PC-3 (cell line): ENCODE measurements at regions not wholly inside any gene's neighbourhood (a gene's known extent, or its start where the extent isn't known, plus 50 kb on each side); places are given as distances from the start of the nearest gene placed in this dataset.
"Not testable (repeated sequence)": the region's sequence is repeated elsewhere in the genome, so short reads cannot be mapped to it uniquely, and the experiment has no call there.

Source experiments
- ATAC-seq: fragments of 200-7000 bp; cut with Tn5 transposase; 2 replicates; pipeline ENCODE4 v1.9.1; 2020; ENCODE audit warnings: mild to moderate bottlenecking, moderate library complexity
- BruUV-seq: library from RNA; stranded (reverse); fragments of 400-500 nt; replicated peaks from 2 replicates; lab custom pipeline; 2021; lab: Mats Ljungman, UMichigan
- CTCF ChIA-PET: fragments of 300-600 bp; sonication (Branson Sonifier 250); formaldehyde crosslinking; loops from one replicate; lab custom pipeline; 2022; ENCODE audit warnings: antibody characterized with exemption; lab: Charles Lee
- POLR2A ChIA-PET: fragments of 300-600 bp; sonication (Branson Sonifier 250); formaldehyde crosslinking; loops from one replicate; lab custom pipeline; 2022; ENCODE audit warnings: antibody characterized with exemption; ENCODE audit not compliant: unreplicated experiment; lab: Charles Lee
- DNase-seq: peaks from one replicate; pipeline ENCODE4 v3.0.0-alpha.2; 2015
- H2AFZ ChIP-seq: fragments of 300-600 bp; sonication (generic); 2 replicates; pipeline ENCODE4 v1.6.0; 2016; ENCODE audit warnings: antibody characterized with exemption, low read length
- H3F3A ChIP-seq: fragments of 300-600 bp; sonication (generic); one replicate; pipeline ENCODE4 v1.6.0; 2017; ENCODE audit warnings: antibody characterized with exemption, low read length, control low read depth, mild to moderate bottlenecking; ENCODE audit not compliant: unreplicated experiment
- H3K27ac ChIP-seq: fragments of 300-600 bp; sonication (generic); 2 replicates; pipeline ENCODE4 v1.5.1; 2016; ENCODE audit warnings: mild to moderate bottlenecking, low read length
- H3K27me3 ChIP-seq: fragments of 300-600 bp; sonication (generic); 2 replicates; pipeline ENCODE4 v1.6.1; 2016; ENCODE audit warnings: low read length, mixed read lengths
- H3K36me3 ChIP-seq: fragments of 300-600 bp; sonication (generic); 2 replicates; pipeline ENCODE4 v1.6.1; 2016; ENCODE audit warnings: low read depth, mixed run types, low read length, mixed read lengths
- H3K4me1 ChIP-seq: fragments of 300-600 bp; sonication (generic); 2 replicates; pipeline ENCODE4 v1.5.1; 2016; ENCODE audit warnings: low read length; ENCODE audit not compliant: insufficient read depth
- H3K4me2 ChIP-seq: fragments of 300-600 bp; sonication (generic); 2 replicates; pipeline ENCODE4 v1.6.0; 2016; ENCODE audit warnings: low read length
- H3K4me3 ChIP-seq: fragments of 300-600 bp; sonication (generic); 2 replicates; pipeline ENCODE4 v1.5.1; 2016; ENCODE audit warnings: mild to moderate bottlenecking, low read length, mixed read lengths
- H3K79me2 ChIP-seq: fragments of 300-600 bp; sonication (generic); 2 replicates; pipeline ENCODE4 v1.6.1; 2017; ENCODE audit warnings: low read length, mixed read lengths
- H3K9ac ChIP-seq: fragments of 300-600 bp; sonication (generic); 2 replicates; pipeline ENCODE4 v1.6.0; 2016; ENCODE audit warnings: mild to moderate bottlenecking, low read length
- H3K9me2 ChIP-seq: fragments of 300-600 bp; sonication (generic); replicated peaks from 2 replicates; pipeline ENCODE4 v1.6.1; 2016; ENCODE audit warnings: mixed run types, low read length, mixed read lengths
- H3K9me3 ChIP-seq: fragments of 300-600 bp; sonication (generic); 2 replicates; pipeline ENCODE4 v1.6.1; 2016; ENCODE audit warnings: low read length, mixed read lengths
- H4K20me1 ChIP-seq: fragments of 300-600 bp; sonication (generic); 2 replicates; pipeline ENCODE4 v1.6.1; 2016; ENCODE audit warnings: low read length, mixed read lengths
- CTCF ChIP-seq: fragments of 300-600 bp; sonication (generic); conservative IDR thresholded peaks from 2 replicates; pipeline ENCODE4 v1.5.1; 2017; ENCODE audit warnings: antibody characterized with exemption, low read depth, mild to moderate bottlenecking, low read length
- EZH2 ChIP-seq: fragments of 300-600 bp; sonication (generic); IDR thresholded peaks from one replicate; pipeline ENCODE4 v1.6.1; 2017; ENCODE audit warnings: antibody characterized with exemption, mild to moderate bottlenecking, low read length; ENCODE audit not compliant: unreplicated experiment
- EZH2phosphoT487 ChIP-seq: fragments of 300-600 bp; sonication (generic); IDR thresholded peaks from 2 replicates; pipeline ENCODE4 v1.6.1; 2018; ENCODE audit warnings: mild to moderate bottlenecking, antibody characterized with exemption, low read length, borderline replicate concordance
- intact Hi-C: fragments of 100-400 bp; cut with micrococcal nuclease; formaldehyde crosslinking; loops from 2 replicates; pipeline ENCODE4 v1.9.0; 2023

GRCh38 chr10:11691319-11691755 is 50.8 kb upstream of the ECHDC3 start:
- Histone ChIP-seq H3K9me3 (no peaks in the 10 kb centered on the region), H3F3A (no peaks in the 10 kb centered on the region), H3K9me2 (no peaks in the 10 kb centered on the region), H3K36me3 (no peaks in the 10 kb centered on the region), H3K27me3 (no peaks in the 10 kb centered on the region), H3K4me3 (no peak overlapping the region), H3K79me2 (no peaks in the 10 kb centered on the region), H3K9ac (no peak overlapping the region), H3K4me2 (no peak overlapping the region), H2AFZ (no peak overlapping the region), H3K4me1 (peaks cover 25% of the 10 kb centered on the region), H3K27ac (no peak overlapping the region), H4K20me1 (no peaks in the 10 kb centered on the region)
- no TSS peak for BruUV-seq
- ChIA-PET CTCF (no interaction called here), POLR2A (no interaction called here)
- TF ChIP-seq EZH2phosphoT487 = no peak
- TF ChIP-seq EZH2 = no peak
- TF ChIP-seq CTCF = no peak
- intact Hi-C loops = no loop called here
- ATAC-seq (no peak), DNase-seq (no peak)

- no peaks in the 10 kb centered on the region for H4K20me1 ChIP-seq
- no peaks in the 10 kb centered on the region for H3K79me2 ChIP-seq
- DNase-seq = no peak
- H2AFZ ChIP-seq = no peak overlapping the region
- no peaks in the 10 kb centered on the region for H3K9me2 ChIP-seq
- H3K9ac ChIP-seq = no peak overlapping the region
- H3K9me3 ChIP-seq = no peaks in the 10 kb centered on the region
- H3F3A ChIP-seq = no peaks in the 10 kb centered on the region
- ATAC-seq = no peak
- intact Hi-C loops = no loop called here
- H3K4me1 ChIP-seq = peaks cover 36% of the 10 kb centered on the region
- TF ChIP-seq CTCF = no peak
- TF ChIP-seq EZH2phosphoT487 = no peak
- TF ChIP-seq EZH2 = no peak
- no peak overlapping the region for H3K4me2 ChIP-seq
- POLR2A ChIA-PET = no interaction called here
- no peaks in the 10 kb centered on the region for H3K27me3 ChIP-seq
- no peaks in the 10 kb centered on the region for H3K36me3 ChIP-seq
- no peak overlapping the region for H3K4me3 ChIP-seq
- CTCF ChIA-PET = no interaction called here
- no peak overlapping the region for H3K27ac ChIP-seq
- BruUV-seq = no TSS peak
These were observed 52.0 kb upstream of the ECHDC3 start for GRCh38 chr10:11689945-11690736.

- not testable (repeated sequence) for H3K9ac ChIP-seq, ATAC-seq
These were observed 53.8 kb upstream of the ECHDC3 start for GRCh38 chr10:11688448-11688795.

More at GRCh38 chr10:11688448-11688795, 53.8 kb upstream of the ECHDC3 start:
- H3K9me2 ChIP-seq, H3K4me2 ChIP-seq, H3F3A ChIP-seq, H3K36me3 ChIP-seq, H3K4me3 ChIP-seq, BruUV-seq, H2AFZ ChIP-seq, POLR2A ChIA-PET, H3K27me3 ChIP-seq, DNase-seq, H4K20me1 ChIP-seq, H3K9me3 ChIP-seq, intact Hi-C loops, CTCF ChIA-PET, H3K79me2 ChIP-seq: not testable (repeated sequence)
- peaks cover 49% of the 10 kb centered on the region for H3K4me1 ChIP-seq
- peak overlapping the region; percentile 100 for H3K27ac ChIP-seq
